Central memory CD8-positive, alpha-beta T cell (primary cell): ENCODE measurements at regions not wholly inside any gene's neighbourhood (a gene's known extent, or its start where the extent isn't known, plus 50 kb on each side); places are given as distances from the start of the nearest gene placed in this dataset.

ENCODE experiments used
- ATAC-seq: fragments of 150-1000 bp; cut with Tn5 transposase; replicated peaks from 2 replicates; pipeline ENCODE4 v1.10.0; 2022; ENCODE audit warnings: mild to moderate bottlenecking, moderate FRiP score, moderate number of reproducible peaks; ENCODE audit not compliant: poor library complexity, severe bottlenecking; ENCODE audit errors: extremely low read depth
- DNase-seq, 2 donors: peaks; one replicate each; pipeline ENCODE4 v3.0.0; 2021; ENCODE audit warnings: low spot score in 2 of 2
- H3K27ac Mint-ChIP-seq: one replicate; pipeline ENCODE4 v1.8.0; 2022; ENCODE audit warnings: low read depth, mild to moderate bottlenecking, moderate library complexity, mixed read lengths
- H3K27me3 Mint-ChIP-seq: one replicate; pipeline ENCODE4 v1.8.0; 2022; ENCODE audit warnings: mixed read lengths
- H3K36me3 Mint-ChIP-seq: one replicate; pipeline ENCODE4 v1.8.0; 2022; ENCODE audit warnings: mild to moderate bottlenecking, moderate library complexity, mixed read lengths; ENCODE audit not compliant: insufficient read depth
- H3K4me1 Mint-ChIP-seq: one replicate; pipeline ENCODE4 v1.8.0; 2022; ENCODE audit warnings: mixed read lengths
- H3K4me3 Mint-ChIP-seq: one replicate; pipeline ENCODE4 v1.8.0; 2022; ENCODE audit warnings: mild to moderate bottlenecking, moderate library complexity, mixed read lengths
- H3K9me3 Mint-ChIP-seq: one replicate; pipeline ENCODE4 v1.8.0; 2022; ENCODE audit warnings: mixed read lengths

DNA sequence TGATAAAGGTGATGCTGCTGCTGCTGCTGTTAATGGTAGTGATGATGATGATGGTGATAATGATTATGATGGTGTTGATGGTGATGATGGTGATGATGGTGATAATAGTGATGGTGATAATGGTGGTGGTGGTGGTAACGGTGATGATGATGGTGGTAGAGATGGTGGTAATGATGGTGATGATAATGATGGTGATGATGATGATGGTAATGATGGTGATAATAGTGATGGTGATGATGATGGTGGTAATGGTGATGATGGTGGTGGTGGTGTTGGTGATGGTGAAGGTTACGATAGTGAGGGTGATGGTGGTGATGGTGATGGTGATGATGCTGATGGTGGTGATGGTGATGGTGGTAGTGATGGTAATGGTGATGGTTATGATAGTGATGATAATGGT, 132.3 kb downstream of the TFAP2C start:
- H3K9me3 Mint-ChIP-seq, result no peaks in the 10 kb centered on the region
- H3K27ac Mint-ChIP-seq, result no peak overlapping the region
- DNase-seq, result no peak
- ATAC-seq, result no peak
- no peaks in the 10 kb centered on the region for H3K4me1 Mint-ChIP-seq
- H3K4me3 Mint-ChIP-seq, result no peak overlapping the region
- no peaks in the 10 kb centered on the region for H3K36me3 Mint-ChIP-seq
- no peaks in the 10 kb centered on the region for H3K27me3 Mint-ChIP-seq

DNA sequence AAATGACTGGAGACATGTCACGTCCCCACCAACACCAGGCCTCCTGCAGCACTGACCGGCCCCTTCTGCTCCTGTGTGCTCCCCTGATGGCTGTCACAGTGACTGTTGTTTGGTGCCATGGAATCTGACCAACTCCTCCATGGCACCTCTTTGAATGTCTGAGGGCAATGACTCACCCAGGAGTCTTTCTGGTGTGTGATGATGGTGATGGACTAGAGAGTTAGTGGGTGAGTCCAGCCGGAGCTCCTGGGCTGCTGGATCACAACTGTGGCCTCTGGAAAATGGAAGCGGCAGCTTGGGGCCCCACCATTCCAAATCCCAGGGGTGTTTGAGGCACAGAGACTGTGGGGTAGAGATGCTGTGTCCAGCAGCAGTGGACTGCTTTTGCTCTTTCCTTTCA, 133.3 kb downstream of the TFAP2C start:
- H3K36me3 Mint-ChIP-seq, result no peaks in the 10 kb centered on the region
- H3K9me3 Mint-ChIP-seq, result no peaks in the 10 kb centered on the region
- no peaks in the 10 kb centered on the region for H3K27me3 Mint-ChIP-seq
- no peak overlapping the region for H3K4me3 Mint-ChIP-seq
- ATAC-seq (no peak), DNase-seq (no peak)
- H3K4me1 Mint-ChIP-seq, result no peaks in the 10 kb centered on the region
- no peak overlapping the region for H3K27ac Mint-ChIP-seq

DNA sequence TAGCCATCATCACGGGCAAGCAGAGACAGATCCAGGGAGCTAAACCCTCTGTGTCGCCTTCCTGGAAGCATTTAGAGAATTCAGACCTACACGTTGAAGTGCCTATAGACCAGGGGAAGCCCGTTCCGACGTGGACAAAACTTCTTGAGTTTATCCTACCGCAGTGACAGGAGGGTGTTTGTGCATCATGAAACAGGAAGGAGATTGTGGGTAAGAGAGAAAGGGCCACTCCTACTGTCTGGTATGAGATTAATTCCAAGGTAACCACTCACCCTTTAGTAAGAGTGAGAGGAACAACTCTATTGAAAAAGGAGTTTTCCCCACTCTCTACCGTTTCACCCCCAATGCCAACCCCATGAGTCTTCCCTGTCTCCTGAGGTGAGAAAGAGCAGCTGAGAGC, 133.7 kb downstream of the TFAP2C start:
- no peaks in the 10 kb centered on the region for H3K4me1 Mint-ChIP-seq
- H3K36me3 Mint-ChIP-seq, result no peaks in the 10 kb centered on the region
- no peaks in the 10 kb centered on the region for H3K9me3 Mint-ChIP-seq
- H3K4me3 Mint-ChIP-seq, result no peak overlapping the region
- ATAC-seq, result no peak
- no peak for DNase-seq
- H3K27ac Mint-ChIP-seq, result no peak overlapping the region
- H3K27me3 Mint-ChIP-seq, result no peaks in the 10 kb centered on the region

DNA sequence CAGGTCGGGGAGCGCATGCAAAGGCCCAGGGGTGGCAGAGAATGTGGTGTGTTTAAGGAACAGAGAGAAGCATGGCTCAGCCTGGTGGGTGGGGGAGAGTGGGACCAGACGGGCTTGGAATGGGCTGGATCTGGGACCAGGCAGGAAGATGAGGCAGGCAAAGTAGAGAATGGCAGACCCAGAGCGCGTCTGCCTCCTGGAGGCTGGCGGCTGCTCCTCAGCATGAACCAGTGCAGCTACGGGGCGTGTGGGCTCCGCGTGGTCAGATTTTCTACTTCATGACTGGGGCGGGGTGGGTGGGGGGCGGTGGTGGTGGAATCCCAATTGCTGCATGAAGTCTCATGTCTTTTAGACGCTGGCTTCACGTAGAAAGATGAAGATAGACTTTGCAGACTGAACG, 135.6 kb downstream of the TFAP2C start:
- Mint-ChIP-seq H3K4me1 (no peaks in the 10 kb centered on the region), H3K27ac (no peak overlapping the region), H3K4me3 (no peak overlapping the region), H3K36me3 (no peaks in the 10 kb centered on the region), H3K27me3 (no peaks in the 10 kb centered on the region), H3K9me3 (no peaks in the 10 kb centered on the region)
- ATAC-seq (no peak), DNase-seq (no peak)

DNA sequence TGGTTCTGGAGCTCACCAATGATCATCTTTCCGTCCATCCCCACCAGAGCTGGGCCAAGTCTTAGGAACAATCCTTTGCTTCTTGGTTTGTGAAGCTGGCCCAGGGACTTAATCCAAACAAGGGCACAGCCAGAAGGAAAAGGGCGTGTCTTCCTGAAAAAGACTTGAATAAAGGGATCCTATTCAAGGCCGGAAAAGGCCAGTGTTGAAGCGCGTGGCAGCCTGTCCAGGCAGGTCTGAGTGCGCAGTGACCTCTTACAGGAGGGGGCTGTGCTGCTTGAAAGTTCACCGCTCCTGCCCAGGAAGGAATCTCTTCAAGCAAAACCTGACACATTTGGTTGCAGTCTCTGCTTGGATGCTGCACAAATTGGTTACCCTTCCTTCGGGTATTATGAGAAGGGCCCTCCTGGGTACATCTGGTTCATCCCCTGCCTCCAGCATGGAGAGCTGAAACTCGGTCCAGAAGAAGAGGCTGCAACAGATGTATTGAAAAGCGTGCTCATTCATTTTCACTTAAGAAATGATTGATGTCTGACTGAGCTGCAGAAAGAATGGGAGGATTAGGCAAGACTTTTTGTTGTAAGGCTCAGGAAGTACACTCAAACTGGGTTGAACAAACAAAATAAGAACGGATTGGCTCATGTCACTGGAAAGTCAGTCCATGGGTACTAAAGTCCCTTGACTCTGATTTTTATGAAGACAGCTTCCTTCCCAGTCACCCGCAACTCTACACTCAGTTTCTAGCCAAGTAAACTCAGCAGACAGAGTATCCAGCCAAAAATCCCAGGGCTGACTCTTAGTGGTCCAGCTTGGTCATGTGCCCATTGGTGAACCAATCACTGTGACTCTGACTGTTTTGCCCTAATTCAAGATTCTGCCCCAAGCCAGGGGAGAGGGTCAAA, 136.3 kb downstream of the TFAP2C start:
- no peaks in the 10 kb centered on the region for H3K27me3 Mint-ChIP-seq
- no peak overlapping the region for H3K4me3 Mint-ChIP-seq
- no peaks in the 10 kb centered on the region for H3K36me3 Mint-ChIP-seq
- no peak overlapping the region for H3K27ac Mint-ChIP-seq
- H3K9me3 Mint-ChIP-seq, result no peaks in the 10 kb centered on the region
- DNase-seq, result no peak
- no peak for ATAC-seq
- H3K4me1 Mint-ChIP-seq, result no peaks in the 10 kb centered on the region

DNA sequence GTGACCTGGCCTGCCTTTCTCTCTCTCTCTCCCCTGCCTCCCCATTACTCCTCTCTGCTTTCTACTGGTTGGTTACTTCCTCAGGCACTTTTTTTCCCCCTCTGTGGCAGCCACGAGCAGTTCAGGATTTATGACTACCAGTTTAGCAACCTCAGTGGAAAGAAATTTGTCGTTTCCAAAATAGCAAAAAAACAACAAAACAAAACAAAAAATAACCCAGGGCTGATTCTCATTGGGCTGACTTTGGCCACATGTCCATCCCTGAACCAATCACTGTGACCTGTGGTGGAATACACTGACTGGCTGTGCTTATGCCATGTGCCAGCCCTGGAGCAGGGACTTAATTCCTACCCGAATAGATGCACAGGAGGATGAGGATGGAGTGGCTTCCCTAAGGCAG, 137.4 kb downstream of the TFAP2C start:
- Mint-ChIP-seq H3K36me3 (no peaks in the 10 kb centered on the region), H3K27me3 (no peaks in the 10 kb centered on the region), H3K4me1 (no peaks in the 10 kb centered on the region), H3K4me3 (no peak overlapping the region), H3K9me3 (no peaks in the 10 kb centered on the region), H3K27ac (no peak overlapping the region)
- no peak for DNase-seq
- ATAC-seq, result no peak

DNA sequence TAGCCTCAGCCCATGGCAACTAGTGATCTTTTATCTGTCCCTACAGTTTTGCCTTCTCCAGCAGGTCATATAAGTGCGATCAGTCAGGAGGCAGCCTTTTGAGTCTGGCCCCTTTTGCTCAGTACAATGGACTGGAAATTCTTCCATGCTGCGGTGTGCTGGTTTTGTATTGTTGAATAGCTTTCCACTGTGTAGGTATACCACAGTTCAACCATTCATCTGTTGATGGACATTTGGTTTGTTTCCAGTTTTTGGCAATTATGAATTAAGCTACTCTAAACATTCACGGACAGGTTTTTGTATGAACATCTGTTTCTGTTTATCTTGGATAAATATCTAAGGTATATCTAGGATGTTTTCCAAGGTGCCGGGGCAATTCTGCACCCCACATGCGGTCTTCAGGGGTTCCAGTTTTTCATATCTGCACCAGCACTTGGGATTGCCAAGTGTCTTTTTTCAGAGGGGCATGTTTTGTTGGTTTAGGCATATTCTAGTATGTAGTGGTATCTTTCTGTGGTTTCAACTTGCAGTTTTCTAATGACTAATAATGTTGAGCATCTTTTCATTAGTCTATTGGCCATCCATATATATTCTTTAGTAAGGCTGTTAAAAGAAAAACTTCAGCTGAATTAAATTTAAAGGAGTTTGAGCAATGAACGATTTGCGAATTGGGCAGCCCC, 141.0 kb downstream of the TFAP2C start:
- Mint-ChIP-seq H3K4me1 (no peaks in the 10 kb centered on the region), H3K9me3 (peaks cover 3% of the 10 kb centered on the region), H3K4me3 (no peak overlapping the region), H3K27ac (no peak overlapping the region), H3K27me3 (no peaks in the 10 kb centered on the region), H3K36me3 (no peaks in the 10 kb centered on the region)
- ATAC-seq (no peak), DNase-seq (no peak)

DNA sequence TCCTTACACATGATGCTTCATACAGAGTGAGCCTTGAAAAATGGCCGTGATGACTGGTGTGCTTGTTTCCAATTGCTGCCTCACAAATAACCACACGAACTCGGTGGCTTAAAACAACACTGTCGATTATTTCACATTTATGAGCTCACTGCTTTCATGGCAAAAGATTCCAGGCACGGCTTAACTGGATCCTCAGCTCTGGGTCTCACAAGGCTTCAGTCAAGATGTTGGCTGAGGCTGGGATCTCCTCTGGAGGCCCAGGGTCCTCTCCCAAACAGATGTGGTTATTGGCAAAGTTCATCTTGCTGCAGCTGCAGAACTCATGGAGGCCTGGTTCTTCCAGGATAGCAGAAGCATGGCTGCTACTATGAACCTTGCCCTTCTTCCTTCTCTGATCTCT, 144.6 kb downstream of the TFAP2C start:
- Mint-ChIP-seq H3K27ac (no peak overlapping the region), H3K36me3 (no peaks in the 10 kb centered on the region), H3K9me3 (peaks cover 6% of the 10 kb centered on the region), H3K27me3 (peaks cover 8% of the 10 kb centered on the region), H3K4me1 (no peaks in the 10 kb centered on the region), H3K4me3 (no peak overlapping the region)
- ATAC-seq (no peak), DNase-seq (no peak)

DNA sequence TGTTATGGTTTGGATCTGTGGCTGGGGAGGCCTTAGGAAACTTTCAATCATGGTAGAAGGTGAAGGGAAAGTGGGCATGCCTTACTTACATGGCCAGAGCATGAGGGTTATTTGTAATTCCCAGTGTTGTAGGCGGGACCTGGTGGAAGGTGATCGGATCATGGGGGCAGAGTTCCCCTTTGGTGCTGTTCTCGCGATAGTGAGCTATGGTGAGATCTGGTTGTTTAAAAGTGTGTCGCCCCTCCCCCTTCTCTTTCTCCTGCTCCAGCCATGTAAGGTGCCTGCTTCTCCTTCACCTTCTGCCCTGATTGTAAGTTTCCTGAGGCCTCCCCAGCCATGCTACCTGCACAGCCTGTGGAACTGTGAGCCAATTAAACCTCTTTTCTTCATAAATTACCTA, 145.8 kb downstream of the TFAP2C start:
- H3K9me3 Mint-ChIP-seq, result peaks cover 6% of the 10 kb centered on the region
- no peaks in the 10 kb centered on the region for H3K36me3 Mint-ChIP-seq
- no peaks in the 10 kb centered on the region for H3K4me1 Mint-ChIP-seq
- H3K27ac Mint-ChIP-seq, result no peak overlapping the region
- no peak overlapping the region for H3K4me3 Mint-ChIP-seq
- ATAC-seq (no peak), DNase-seq (no peak)
- peaks cover 19% of the 10 kb centered on the region for H3K27me3 Mint-ChIP-seq

DNA sequence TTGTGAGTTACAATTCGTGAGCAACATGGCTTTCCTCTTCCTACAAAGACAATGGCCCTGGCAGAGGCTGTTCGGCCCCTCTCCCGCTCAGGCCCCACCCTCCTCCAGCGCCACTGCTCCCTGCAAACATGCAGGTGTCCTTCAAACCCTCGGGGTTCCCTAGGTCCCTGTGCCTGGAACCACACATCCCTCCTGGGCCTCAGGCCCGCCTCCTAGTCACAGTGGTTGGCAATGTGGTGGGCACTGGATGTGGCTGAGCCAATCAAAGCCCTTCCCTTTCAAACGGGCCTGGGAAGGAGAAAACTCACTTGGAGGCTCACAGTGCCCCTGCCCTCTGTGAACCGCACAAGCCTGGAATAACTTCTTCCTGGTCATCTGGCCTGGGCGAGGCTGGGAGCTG, 147.2 kb downstream of the TFAP2C start:
- no peaks in the 10 kb centered on the region for H3K36me3 Mint-ChIP-seq
- H3K4me3 Mint-ChIP-seq, result no peak overlapping the region
- peaks cover 28% of the 10 kb centered on the region for H3K27me3 Mint-ChIP-seq
- peaks cover 6% of the 10 kb centered on the region for H3K9me3 Mint-ChIP-seq
- H3K27ac Mint-ChIP-seq, result no peak overlapping the region
- no peaks in the 10 kb centered on the region for H3K4me1 Mint-ChIP-seq
- ATAC-seq (no peak), DNase-seq (no peak)

DNA sequence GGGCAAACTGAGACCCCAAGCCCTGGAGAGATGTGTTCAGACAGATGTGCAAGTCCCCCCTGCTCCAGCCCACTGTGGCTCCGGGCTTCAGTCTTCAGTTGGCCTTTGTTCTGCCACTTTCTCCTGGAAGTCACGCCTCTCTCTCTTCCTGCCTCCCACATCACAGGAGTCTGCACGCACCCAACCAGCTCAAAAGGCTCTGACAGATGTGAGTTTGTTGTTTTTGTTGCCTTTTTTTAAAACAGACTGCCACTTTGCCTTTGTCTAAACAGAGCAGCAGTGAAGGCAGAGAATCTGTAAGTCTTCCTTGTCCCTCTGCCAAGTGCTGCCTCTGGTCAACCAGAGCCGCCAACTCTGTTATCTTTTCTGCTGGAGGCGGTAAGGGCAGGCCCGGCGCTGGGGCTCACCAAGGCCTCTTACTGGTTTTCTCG, 149.7 kb downstream of the TFAP2C start:
- no peak for DNase-seq
- peaks cover 37% of the 10 kb centered on the region for H3K27me3 Mint-ChIP-seq

DNA sequence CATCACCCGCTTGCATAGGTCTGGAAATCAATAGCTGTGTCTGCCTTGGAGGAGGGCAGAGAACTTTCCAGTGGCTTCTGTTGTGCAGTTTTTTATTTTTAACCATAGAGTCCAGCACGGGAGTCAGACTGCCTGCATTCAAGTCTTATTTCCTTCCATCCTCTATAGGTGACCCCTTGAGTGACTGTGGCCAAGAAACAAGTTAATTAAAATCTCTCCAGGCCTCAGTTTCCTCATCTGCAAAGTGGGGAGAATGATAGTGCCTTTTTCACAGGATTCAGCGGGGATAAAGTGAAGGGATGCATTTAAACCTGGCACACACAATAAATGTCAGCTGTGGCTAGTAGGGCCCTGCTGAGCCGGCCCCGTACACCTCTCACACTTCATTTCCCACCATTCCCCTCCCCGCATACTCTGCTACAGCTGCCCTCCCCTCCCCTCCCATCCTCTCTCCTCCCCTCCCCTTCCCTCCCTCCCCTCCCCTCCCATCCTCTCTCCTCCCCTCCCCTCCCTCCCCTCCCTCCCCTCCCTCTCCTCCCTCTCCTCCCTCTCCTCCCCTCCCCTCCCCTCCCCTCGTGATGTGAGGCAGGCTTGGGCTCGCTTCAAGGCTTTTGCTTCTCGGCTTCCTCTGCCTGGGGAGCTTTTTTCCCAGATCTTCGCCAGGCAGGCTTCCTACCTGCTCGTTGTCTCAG, 150.5 kb downstream of the TFAP2C start:
- H3K27ac Mint-ChIP-seq, result no peak overlapping the region
- H3K36me3 Mint-ChIP-seq, result no peaks in the 10 kb centered on the region
- ATAC-seq, result no peak
- H3K27me3 Mint-ChIP-seq, result peaks cover 37% of the 10 kb centered on the region
- H3K4me1 Mint-ChIP-seq, result no peaks in the 10 kb centered on the region
- DNase-seq, result no peak
- no peak overlapping the region for H3K4me3 Mint-ChIP-seq
- H3K9me3 Mint-ChIP-seq, result peaks cover 6% of the 10 kb centered on the region

More for the DNA sequence above, 149.7 kb downstream of the TFAP2C start:
- H3K9me3 Mint-ChIP-seq, result peaks cover 6% of the 10 kb centered on the region
- no peaks in the 10 kb centered on the region for H3K36me3 Mint-ChIP-seq
- H3K27ac Mint-ChIP-seq, result no peak overlapping the region
- H3K4me3 Mint-ChIP-seq, result no peak overlapping the region
- no peaks in the 10 kb centered on the region for H3K4me1 Mint-ChIP-seq
- no peak for ATAC-seq

DNA sequence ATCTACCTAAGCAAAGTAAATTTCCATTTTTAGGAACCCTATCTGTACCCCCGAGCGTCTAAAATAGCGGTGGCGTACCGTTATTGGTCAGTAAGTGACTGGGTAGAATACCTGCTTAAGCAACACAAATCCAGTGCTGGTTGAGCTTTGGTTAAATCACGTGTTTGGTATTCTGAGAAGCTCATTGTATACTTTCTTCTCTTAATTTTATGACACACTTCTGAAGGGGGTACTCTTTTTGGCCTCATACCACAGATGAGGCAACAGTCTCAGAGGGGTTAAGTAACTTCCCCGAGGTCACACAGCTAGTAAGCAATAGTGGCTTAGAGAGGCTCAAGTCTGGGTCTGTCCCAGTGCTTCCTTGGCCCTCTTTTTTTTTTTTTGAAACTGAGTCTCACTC, 151.2 kb downstream of the TFAP2C start:
- H3K27ac Mint-ChIP-seq, result no peak overlapping the region
- peaks cover 1% of the 10 kb centered on the region for H3K9me3 Mint-ChIP-seq
- no peaks in the 10 kb centered on the region for H3K36me3 Mint-ChIP-seq
- no peaks in the 10 kb centered on the region for H3K4me1 Mint-ChIP-seq
- no peak for ATAC-seq
- no peak overlapping the region for H3K4me3 Mint-ChIP-seq
- peaks cover 37% of the 10 kb centered on the region for H3K27me3 Mint-ChIP-seq
- DNase-seq, result no peak
